ENCODE measurements at regions not wholly inside any gene's neighbourhood (a gene's known extent, or its start where the extent isn't known, plus 50 kb on each side); places are given as distances from the start of the nearest gene placed in this dataset.

GRCh38 chr11:112606656-112607055, 346.0 kb upstream of the PLET1 start:
- Mint-ChIP-seq H3K27me3 (ENCODE audit: low read depth) (peaks cover 2% of the 10 kb centered on the region), H3K9me3 (ENCODE audit: low read depth) (no peaks in the 10 kb centered on the region), H3K4me3 (ENCODE audit: unreplicated experiment) (no peak overlapping the region), H3K4me1 (ENCODE audit: low read depth) (peaks cover 10% of the 10 kb centered on the region), H3K36me3 (ENCODE audit: low read depth) (no peaks in the 10 kb centered on the region), H3K27ac (ENCODE audit: unreplicated experiment) (no peak overlapping the region)
- TF ChIP-seq, protein P1, sequence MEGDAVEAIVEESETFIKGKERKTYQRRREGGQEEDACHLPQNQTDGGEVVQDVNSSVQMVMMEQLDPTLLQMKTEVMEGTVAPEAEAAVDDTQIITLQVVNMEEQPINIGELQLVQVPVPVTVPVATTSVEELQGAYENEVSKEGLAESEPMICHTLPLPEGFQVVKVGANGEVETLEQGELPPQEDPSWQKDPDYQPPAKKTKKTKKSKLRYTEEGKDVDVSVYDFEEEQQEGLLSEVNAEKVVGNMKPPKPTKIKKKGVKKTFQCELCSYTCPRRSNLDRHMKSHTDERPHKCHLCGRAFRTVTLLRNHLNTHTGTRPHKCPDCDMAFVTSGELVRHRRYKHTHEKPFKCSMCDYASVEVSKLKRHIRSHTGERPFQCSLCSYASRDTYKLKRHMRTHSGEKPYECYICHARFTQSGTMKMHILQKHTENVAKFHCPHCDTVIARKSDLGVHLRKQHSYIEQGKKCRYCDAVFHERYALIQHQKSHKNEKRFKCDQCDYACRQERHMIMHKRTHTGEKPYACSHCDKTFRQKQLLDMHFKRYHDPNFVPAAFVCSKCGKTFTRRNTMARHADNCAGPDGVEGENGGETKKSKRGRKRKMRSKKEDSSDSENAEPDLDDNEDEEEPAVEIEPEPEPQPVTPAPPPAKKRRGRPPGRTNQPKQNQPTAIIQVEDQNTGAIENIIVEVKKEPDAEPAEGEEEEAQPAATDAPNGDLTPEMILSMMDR (IDR thresholded peaks at IDR 0.05): no peak
- no peak for DNase-seq (ENCODE audit: low spot score)

DNA sequence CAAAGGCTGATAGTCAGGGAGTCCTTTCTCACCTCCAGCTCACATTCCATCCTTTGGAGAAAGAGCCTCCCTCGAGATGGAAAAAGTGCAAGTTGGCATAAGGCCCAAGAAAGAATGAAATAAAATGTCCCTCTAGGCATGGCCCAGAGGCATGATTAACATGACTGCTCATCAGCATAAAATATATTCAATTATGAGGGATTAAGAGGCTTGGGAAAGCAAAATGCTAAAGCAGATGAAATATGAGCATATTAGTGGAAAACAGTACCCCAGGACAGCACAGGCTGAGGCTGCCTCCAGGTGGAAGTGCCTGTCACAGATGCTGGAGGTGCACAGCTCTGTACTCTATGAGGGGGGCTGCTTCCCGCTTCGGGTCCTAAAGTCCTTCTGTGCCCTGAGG, 347.8 kb upstream of the PLET1 start:
- no peaks in the 10 kb centered on the region for H3K9me3 Mint-ChIP-seq (ENCODE audit: low read depth)
- H3K4me1 Mint-ChIP-seq (ENCODE audit: low read depth): peaks cover 29% of the 10 kb centered on the region
- no peak overlapping the region for H3K4me3 Mint-ChIP-seq (ENCODE audit: unreplicated experiment)

GRCh38 chr11:112610494-112610893, 349.8 kb upstream of the PLET1 start:
- TF ChIP-seq, protein P1 (IDR thresholded peaks at IDR 0.05): no peak
- Mint-ChIP-seq H3K4me3 (ENCODE audit: unreplicated experiment) (no peak overlapping the region), H3K27me3 (ENCODE audit: low read depth) (peaks cover 2% of the 10 kb centered on the region), H3K36me3 (ENCODE audit: low read depth) (no peaks in the 10 kb centered on the region), H3K4me1 (ENCODE audit: low read depth) (peaks cover 37% of the 10 kb centered on the region), H3K9me3 (ENCODE audit: low read depth) (no peaks in the 10 kb centered on the region), H3K27ac (ENCODE audit: unreplicated experiment) (no peak overlapping the region)
- no peak for DNase-seq (ENCODE audit: low spot score)

More for the DNA sequence above, 347.8 kb upstream of the PLET1 start:
- no peak overlapping the region for H3K27ac Mint-ChIP-seq (ENCODE audit: unreplicated experiment)
- H3K36me3 Mint-ChIP-seq (ENCODE audit: low read depth): no peaks in the 10 kb centered on the region
- DNase-seq (ENCODE audit: low spot score): no peak
- TF ChIP-seq, protein P1 (IDR thresholded peaks at IDR 0.05): no peak
- peaks cover 2% of the 10 kb centered on the region for H3K27me3 Mint-ChIP-seq (ENCODE audit: low read depth)

DNA sequence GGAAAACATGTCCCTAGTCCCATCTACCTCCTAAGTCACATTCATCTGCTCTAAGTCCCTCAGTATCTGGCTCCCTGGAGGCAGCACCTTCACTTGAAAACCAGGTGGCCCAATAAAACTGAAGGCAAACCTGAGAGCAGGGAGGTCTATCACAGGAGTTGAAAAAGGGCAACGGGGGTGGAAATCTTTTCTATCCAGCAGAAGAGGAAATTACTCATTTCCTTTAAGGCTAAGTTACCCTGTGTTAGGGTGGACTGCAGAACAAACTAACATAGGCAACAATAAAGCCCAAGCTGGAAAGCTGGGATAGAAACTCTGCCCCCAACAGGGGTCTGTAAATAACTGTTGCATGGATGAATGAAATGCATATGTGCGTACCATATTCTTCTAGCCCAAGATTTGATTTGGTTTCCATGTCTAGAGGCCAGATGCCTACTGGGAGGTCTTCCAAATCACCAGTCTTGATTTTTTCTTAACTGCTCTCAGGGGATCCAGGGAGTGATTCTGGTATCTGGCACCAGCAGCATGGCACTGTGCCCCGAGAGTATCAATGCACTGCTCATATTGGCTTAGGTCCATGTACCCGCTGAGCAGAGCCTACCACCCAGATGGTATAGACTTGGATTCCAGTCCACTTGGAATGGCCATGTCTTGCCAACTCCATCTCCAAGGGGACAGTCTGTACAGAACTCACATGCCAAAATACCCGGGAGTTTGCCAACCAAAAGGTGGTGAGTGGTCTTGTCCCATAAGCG, 350.0 kb upstream of the NCAM1 start:
- Mint-ChIP-seq H3K27me3 (ENCODE audit: low read depth) (peaks cover 2% of the 10 kb centered on the region), H3K36me3 (ENCODE audit: low read depth) (no peaks in the 10 kb centered on the region), H3K27ac (ENCODE audit: unreplicated experiment) (no peak overlapping the region), H3K4me3 (ENCODE audit: unreplicated experiment) (no peak overlapping the region), H3K4me1 (ENCODE audit: low read depth) (peaks cover 37% of the 10 kb centered on the region), H3K9me3 (ENCODE audit: low read depth) (no peaks in the 10 kb centered on the region)
- TF ChIP-seq, protein P1 (IDR thresholded peaks at IDR 0.05): no peak
- no peak for DNase-seq (ENCODE audit: low spot score)

DNA sequence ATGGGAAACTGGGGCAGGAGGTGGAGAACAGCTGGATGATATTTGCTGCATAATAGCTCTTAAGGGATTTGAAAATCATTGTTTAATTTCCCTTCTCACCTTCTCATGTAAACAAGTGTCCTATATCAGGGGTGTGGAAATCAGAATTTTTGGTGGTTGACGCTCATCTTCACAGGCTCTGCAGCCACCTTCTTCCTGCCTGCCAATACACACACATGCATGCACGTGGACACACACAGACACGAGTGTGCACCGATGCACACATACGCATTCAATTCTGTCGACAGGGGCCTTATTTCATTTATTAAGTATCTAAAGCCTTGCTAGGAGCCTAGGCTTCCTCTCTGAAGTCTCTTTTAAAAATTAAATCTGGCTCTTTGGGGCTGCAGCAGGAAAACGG, 349.4 kb upstream of the NCAM1 start:
- no peak overlapping the region for H3K4me3 Mint-ChIP-seq (ENCODE audit: unreplicated experiment)
- H3K27me3 Mint-ChIP-seq (ENCODE audit: low read depth): peaks cover 2% of the 10 kb centered on the region
- H3K27ac Mint-ChIP-seq (ENCODE audit: unreplicated experiment): no peak overlapping the region
- H3K4me1 Mint-ChIP-seq (ENCODE audit: low read depth): peaks cover 37% of the 10 kb centered on the region
- no peak for DNase-seq (ENCODE audit: low spot score)
- H3K36me3 Mint-ChIP-seq (ENCODE audit: low read depth): no peaks in the 10 kb centered on the region
- H3K9me3 Mint-ChIP-seq (ENCODE audit: low read depth): no peaks in the 10 kb centered on the region
- TF ChIP-seq, protein P1 (IDR thresholded peaks at IDR 0.05): no peak

All from chondrocyte (in vitro differentiated cells).